ENCODE measurements at regions not wholly inside any gene's neighbourhood (a gene's known extent, or its start where the extent isn't known, plus 50 kb on each side); places are given as distances from the start of the nearest gene placed in this dataset.

DNA sequence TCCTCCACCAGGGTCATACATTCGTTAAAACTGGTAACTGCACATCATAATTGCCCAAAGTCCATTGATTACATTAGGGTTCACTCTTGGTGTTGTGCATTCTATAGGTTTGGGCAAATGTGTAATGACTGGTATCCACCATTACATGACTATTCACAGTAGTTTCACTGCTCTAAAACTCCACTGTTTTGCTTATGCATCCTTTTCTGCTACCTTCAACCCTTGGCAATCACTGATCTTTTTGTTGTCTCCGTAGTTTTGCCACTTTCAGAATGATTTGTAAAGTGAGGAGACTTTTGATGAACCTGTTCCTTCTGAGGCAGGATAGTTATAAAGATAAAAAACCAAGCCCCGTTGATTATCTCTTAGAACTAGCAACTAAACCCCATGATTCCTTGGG lies 187.3 kb upstream of the MCHR2 start:
- no peak for DNase-seq
- Histone ChIP-seq H3K9me3 (ENCODE audit: severe bottlenecking) (no peaks in the 10 kb centered on the region), H3K27me3 (ENCODE audit: insufficient read depth, low read depth, severe bottlenecking) (no peaks in the 10 kb centered on the region), H3K36me3 (no peaks in the 10 kb centered on the region), H3K4me3 (ENCODE audit: low read depth, low read length) (no peak overlapping the region), H3K27ac (no peak overlapping the region)
- TF ChIP-seq, protein P1, sequence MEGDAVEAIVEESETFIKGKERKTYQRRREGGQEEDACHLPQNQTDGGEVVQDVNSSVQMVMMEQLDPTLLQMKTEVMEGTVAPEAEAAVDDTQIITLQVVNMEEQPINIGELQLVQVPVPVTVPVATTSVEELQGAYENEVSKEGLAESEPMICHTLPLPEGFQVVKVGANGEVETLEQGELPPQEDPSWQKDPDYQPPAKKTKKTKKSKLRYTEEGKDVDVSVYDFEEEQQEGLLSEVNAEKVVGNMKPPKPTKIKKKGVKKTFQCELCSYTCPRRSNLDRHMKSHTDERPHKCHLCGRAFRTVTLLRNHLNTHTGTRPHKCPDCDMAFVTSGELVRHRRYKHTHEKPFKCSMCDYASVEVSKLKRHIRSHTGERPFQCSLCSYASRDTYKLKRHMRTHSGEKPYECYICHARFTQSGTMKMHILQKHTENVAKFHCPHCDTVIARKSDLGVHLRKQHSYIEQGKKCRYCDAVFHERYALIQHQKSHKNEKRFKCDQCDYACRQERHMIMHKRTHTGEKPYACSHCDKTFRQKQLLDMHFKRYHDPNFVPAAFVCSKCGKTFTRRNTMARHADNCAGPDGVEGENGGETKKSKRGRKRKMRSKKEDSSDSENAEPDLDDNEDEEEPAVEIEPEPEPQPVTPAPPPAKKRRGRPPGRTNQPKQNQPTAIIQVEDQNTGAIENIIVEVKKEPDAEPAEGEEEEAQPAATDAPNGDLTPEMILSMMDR (IDR thresholded peaks at IDR 0.05; ENCODE audit: low read depth, low read length): no peak

DNA sequence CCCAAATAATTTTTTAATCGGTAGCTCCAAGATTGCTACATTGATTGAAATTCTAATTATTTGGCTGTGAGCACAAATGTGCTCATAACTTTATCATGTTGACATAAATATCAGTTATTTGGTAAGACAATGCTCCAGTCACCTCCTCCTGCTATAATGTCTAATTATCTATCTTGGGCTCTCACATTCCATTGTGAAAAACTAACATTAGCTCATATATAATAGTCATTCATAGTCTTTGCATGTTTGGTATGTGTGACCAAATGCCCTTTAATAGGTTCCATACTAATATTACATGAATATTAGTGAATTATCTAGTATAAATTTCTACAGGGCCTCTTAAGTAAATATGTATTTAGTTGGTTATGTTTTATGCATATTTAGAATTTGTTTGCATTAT lies 185.6 kb upstream of the MCHR2 start:
- Histone ChIP-seq H3K36me3 (no peaks in the 10 kb centered on the region), H3K27ac (no peak overlapping the region), H3K9me3 (ENCODE audit: severe bottlenecking) (no peaks in the 10 kb centered on the region), H3K27me3 (ENCODE audit: insufficient read depth, low read depth, severe bottlenecking) (no peaks in the 10 kb centered on the region), H3K4me3 (ENCODE audit: low read depth, low read length) (no peak overlapping the region)
- TF ChIP-seq, protein P1 (IDR thresholded peaks at IDR 0.05; ENCODE audit: low read depth, low read length): no peak
- no peak for DNase-seq

GRCh38 chr6:100177956-100178355 lies 183.9 kb upstream of the MCHR2 start:
- Histone ChIP-seq H3K9me3 (ENCODE audit: severe bottlenecking) (no peaks in the 10 kb centered on the region), H3K27ac (no peak overlapping the region), H3K27me3 (ENCODE audit: insufficient read depth, low read depth, severe bottlenecking) (no peaks in the 10 kb centered on the region), H3K36me3 (no peaks in the 10 kb centered on the region), H3K4me3 (ENCODE audit: low read depth, low read length) (no peak overlapping the region)
- no peak for DNase-seq
- TF ChIP-seq, protein P1 (IDR thresholded peaks at IDR 0.05; ENCODE audit: low read depth, low read length): no peak

DNA sequence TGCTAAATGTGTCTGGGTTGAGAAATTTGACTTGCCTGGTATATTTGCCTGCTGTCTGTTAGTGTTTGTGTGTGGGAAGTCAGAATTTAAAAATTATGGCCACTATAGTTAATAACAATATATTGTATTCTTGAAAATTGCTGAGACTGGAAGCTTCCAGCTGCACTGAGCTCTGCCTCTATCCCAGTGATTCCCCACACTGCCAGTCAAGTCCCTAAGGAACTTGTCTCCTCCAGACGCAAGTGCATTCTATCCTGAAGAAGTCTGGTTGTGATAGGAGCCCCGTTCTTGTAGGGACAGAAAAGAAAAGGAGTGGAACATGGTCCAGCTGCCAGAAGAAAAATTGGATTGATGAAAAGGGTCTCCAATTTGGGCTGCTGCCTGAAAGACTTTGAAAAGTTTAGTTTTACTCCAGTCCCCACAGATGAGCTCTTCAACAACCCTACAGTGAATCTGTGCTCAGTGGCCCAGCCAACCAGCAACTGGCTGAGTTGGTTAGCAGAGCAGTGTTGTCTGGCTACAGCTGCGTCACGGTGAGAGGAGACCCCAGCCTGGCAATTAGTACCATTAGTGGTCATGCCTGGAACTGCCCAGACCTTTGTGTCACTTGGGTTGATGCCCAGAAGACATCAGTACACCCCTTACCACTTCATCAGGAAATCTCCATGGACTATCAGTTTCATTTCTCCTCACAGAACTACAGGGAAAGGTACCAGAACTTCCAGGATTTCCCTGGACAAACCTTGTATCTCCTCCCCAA lies 183.1 kb upstream of the MCHR2 start:
- Histone ChIP-seq H3K4me3 (ENCODE audit: low read depth, low read length) (no peak overlapping the region), H3K27me3 (ENCODE audit: insufficient read depth, low read depth, severe bottlenecking) (no peaks in the 10 kb centered on the region), H3K36me3 (no peaks in the 10 kb centered on the region), H3K27ac (no peak overlapping the region), H3K9me3 (ENCODE audit: severe bottlenecking) (no peaks in the 10 kb centered on the region)
- TF ChIP-seq, protein P1 (IDR thresholded peaks at IDR 0.05; ENCODE audit: low read depth, low read length): no peak
- DNase-seq: no peak

GRCh38 chr6:100176311-100176950 lies 182.4 kb upstream of the MCHR2 start:
- Histone ChIP-seq H3K27ac (no peak overlapping the region), H3K36me3 (no peaks in the 10 kb centered on the region), H3K9me3 (ENCODE audit: severe bottlenecking) (no peaks in the 10 kb centered on the region), H3K27me3 (ENCODE audit: insufficient read depth, low read depth, severe bottlenecking) (no peaks in the 10 kb centered on the region), H3K4me3 (ENCODE audit: low read depth, low read length) (no peak overlapping the region)
- TF ChIP-seq, protein P1 (IDR thresholded peaks at IDR 0.05; ENCODE audit: low read depth, low read length): no peak
- no peak for DNase-seq
